Uterus (tissue), 2 donors: ENCODE measurements at regions not wholly inside any gene's neighbourhood (a gene's known extent, or its start where the extent isn't known, plus 50 kb on each side); places are given as distances from the start of the nearest gene placed in this dataset.

Source experiments
- CTCF ChIP-seq, 4 experiments: fragments of 200-600 bp in 2 of 4; fragments of 450-650 bp in 2 of 4; sonication (generic) in 2 of 4; IDR thresholded peaks; one replicate each; pipeline ENCODE4 v1.5.1; 2016 to 2019; ENCODE audit warnings: antibody characterized with exemption in 4 of 4, mild to moderate bottlenecking in 2 of 4, moderate library complexity in 1 of 4
- POLR2A ChIP-seq, 2 donors: fragments of 450-650 bp; IDR thresholded peaks; one replicate each; pipeline ENCODE4 v1.6.1; 2016; ENCODE audit warnings: antibody characterized with exemption in 2 of 2, mild to moderate bottlenecking in 1 of 2, moderate library complexity in 1 of 2

DNA sequence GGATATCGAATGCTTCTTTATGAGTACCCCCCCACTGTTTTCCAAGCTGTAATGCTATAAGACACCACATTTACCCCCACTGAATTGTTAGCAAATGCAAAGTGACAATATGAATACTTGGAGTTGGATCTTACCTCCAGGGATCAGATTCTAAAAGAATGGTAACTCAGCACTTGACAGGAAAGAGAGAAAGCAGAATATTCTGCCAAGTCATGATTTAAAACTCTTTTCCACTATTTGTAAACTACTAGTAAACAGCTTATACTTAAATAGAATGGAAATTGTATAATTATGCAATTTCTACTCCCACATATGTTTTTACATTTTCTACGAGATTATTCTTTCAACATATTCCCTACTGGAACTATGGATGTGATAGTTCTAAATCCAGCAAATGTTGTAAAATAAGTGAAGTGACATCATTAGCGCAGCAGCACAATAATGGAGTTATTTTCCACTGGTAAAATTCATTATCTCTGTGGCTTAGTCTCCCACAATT lies 56.0 kb upstream of the TFEC start:
- no peak for TF ChIP-seq CTCF (IDR thresholded peaks at IDR 0.05)
- no peak for TF ChIP-seq POLR2A (IDR thresholded peaks at IDR 0.05)
